ENCODE measurements at regions not wholly inside any gene's neighbourhood (a gene's known extent, or its start where the extent isn't known, plus 50 kb on each side); places are given as distances from the start of the nearest gene placed in this dataset.

- TF ChIP-seq CTCF (IDR thresholded peaks at IDR 0.05) (no peak), POLR2A (IDR thresholded peaks at IDR 0.05) (no peak), EP300 (IDR thresholded peaks at IDR 0.05) (no peak)
These were observed 878.5 kb upstream of the LRRC4C start for GRCh38 chr11:42337786-42338455.
